Liver (tissue), 8 donors: ENCODE measurements at regions not wholly inside any gene's neighbourhood (a gene's known extent, or its start where the extent isn't known, plus 50 kb on each side); places are given as distances from the start of the nearest gene placed in this dataset.

Experiments
- DNase-seq: peaks from one replicate; pipeline ENCODE4 v3.0.0-alpha.2; 2017; ENCODE audit warnings: low spot score
- H3K27ac ChIP-seq, 2 donors: one replicate each; pipeline ENCODE4 v1.7.0; 2013; ENCODE audit warnings: inconsistent platforms in 2 of 2, low read length in 2 of 2, control low read depth in 1 of 2, low read depth in 1 of 2, mild to moderate bottlenecking in 1 of 2
- H3K27me3 ChIP-seq, 4 donors: one replicate each; pipeline versions ENCODE4 v1.6.1 to v1.7.0; 2013; ENCODE audit warnings: low read length in 3 of 4, inconsistent platforms in 1 of 4, mild to moderate bottlenecking in 1 of 4, moderate library complexity in 1 of 4; ENCODE audit not compliant: control insufficient read depth in 4 of 4, insufficient read depth in 4 of 4
- H3K36me3 ChIP-seq, 4 donors: one replicate each; pipeline versions ENCODE4 v1.6.1 to v1.7.0; 2013; ENCODE audit warnings: low read length in 3 of 4, mild to moderate bottlenecking in 3 of 4, low read depth in 1 of 4, moderate library complexity in 1 of 4; ENCODE audit not compliant: control insufficient read depth in 4 of 4, insufficient read depth in 3 of 4
- H3K4me1 ChIP-seq, 4 donors: one replicate each; pipeline versions ENCODE4 v1.6.1 to v1.7.0; 2013; ENCODE audit warnings: low read length in 3 of 4, mild to moderate bottlenecking in 3 of 4, moderate library complexity in 1 of 4; ENCODE audit not compliant: control insufficient read depth in 4 of 4, insufficient read depth in 4 of 4
- H3K4me3 ChIP-seq, 3 donors: one replicate each; pipeline versions ENCODE4 v1.6.1 to v1.7.0; 2013; ENCODE audit warnings: low read length in 3 of 3, control low read depth in 1 of 3, low read depth in 1 of 3, mild to moderate bottlenecking in 1 of 3
- H3K9ac ChIP-seq, 2 donors: one replicate each; pipeline ENCODE4 v1.7.0; 2013; ENCODE audit warnings: low read length in 2 of 2, mild to moderate bottlenecking in 2 of 2, moderate library complexity in 2 of 2, control low read depth in 1 of 2, low read depth in 1 of 2
- H3K9me3 ChIP-seq, 4 donors: one replicate each; pipeline versions ENCODE4 v1.6.1 to v1.7.0; 2013; ENCODE audit warnings: low read length in 3 of 4; ENCODE audit not compliant: control insufficient read depth in 4 of 4
- ATF3 ChIP-seq: IDR thresholded peaks from 2 replicates; pipeline ENCODE4 v1.6.1; 2016; ENCODE audit warnings: antibody characterized with exemption
- CTCF ChIP-seq: fragments of 150-350 bp; IDR thresholded peaks from 2 replicates; pipeline ENCODE4 v1.5.1; 2017; ENCODE audit warnings: improper control_type of control experiment, low read depth, low read length; ENCODE audit not compliant: missing input control
- EGR1 ChIP-seq, 2 donors: IDR thresholded peaks; 2 replicates each; pipeline ENCODE4 v1.6.1; 2016 to 2018; ENCODE audit warnings: antibody characterized with exemption in 2 of 2, low read depth in 2 of 2
- FOXA1 ChIP-seq: IDR thresholded peaks from 2 replicates; pipeline ENCODE4 v1.6.1; 2016; ENCODE audit warnings: antibody characterized with exemption
- FOXA2 ChIP-seq: IDR thresholded peaks from 2 replicates; pipeline ENCODE4 v1.6.1; 2016; ENCODE audit warnings: antibody characterized with exemption
- GABPA ChIP-seq, 2 donors: IDR thresholded peaks in 1 of 2; conservative IDR thresholded peaks in 1 of 2; 2 replicates each; pipeline ENCODE4 v1.6.1; 2016; ENCODE audit warnings: antibody characterized with exemption in 2 of 2, mild to moderate bottlenecking in 1 of 2, moderate library complexity in 1 of 2
- HNF4A ChIP-seq, 2 donors: conservative IDR thresholded peaks; 2 replicates each; pipeline ENCODE4 v1.6.1; 2016; ENCODE audit warnings: antibody characterized with exemption in 2 of 2, mild to moderate bottlenecking in 2 of 2
- HNF4G ChIP-seq: IDR thresholded peaks from 2 replicates; pipeline ENCODE4 v1.6.1; 2016; ENCODE audit warnings: antibody characterized with exemption
- JUND ChIP-seq, 2 donors: IDR thresholded peaks; 2 replicates each; pipeline ENCODE4 v1.6.1; 2016; ENCODE audit warnings: antibody characterized with exemption in 2 of 2
- MAX ChIP-seq: IDR thresholded peaks from 2 replicates; pipeline ENCODE4 v1.6.1; 2016; ENCODE audit warnings: antibody characterized with exemption
- NR2F2 ChIP-seq: IDR thresholded peaks from 2 replicates; pipeline ENCODE4 v1.6.1; 2016; ENCODE audit warnings: antibody characterized with exemption
- RAD21 ChIP-seq, 2 donors: IDR thresholded peaks; 2 replicates each; pipeline ENCODE4 v1.6.1; 2016; ENCODE audit warnings: antibody characterized with exemption in 2 of 2, mild to moderate bottlenecking in 2 of 2
- REST ChIP-seq: IDR thresholded peaks from 2 replicates; pipeline ENCODE4 v1.6.1; 2016; ENCODE audit warnings: antibody characterized with exemption, mild to moderate bottlenecking
- RXRA ChIP-seq, 2 donors: IDR thresholded peaks; 2 replicates each; pipeline ENCODE4 v1.6.1; 2017 to 2018; ENCODE audit warnings: antibody characterized with exemption in 2 of 2, mild to moderate bottlenecking in 1 of 2
- SP1 ChIP-seq: IDR thresholded peaks from 2 replicates; pipeline ENCODE4 v1.6.1; 2018; ENCODE audit warnings: antibody characterized with exemption, mild to moderate bottlenecking
- TAF1 ChIP-seq: conservative IDR thresholded peaks from 2 replicates; pipeline ENCODE4 v1.6.1; 2016; ENCODE audit warnings: antibody characterized with exemption, mild to moderate bottlenecking
- YY1 ChIP-seq: IDR thresholded peaks from 2 replicates; pipeline ENCODE4 v1.6.1; 2016; ENCODE audit warnings: antibody characterized with exemption, mild to moderate bottlenecking
- ZBTB33 ChIP-seq: IDR thresholded peaks from 2 replicates; pipeline ENCODE4 v1.6.1; 2016; ENCODE audit warnings: antibody characterized with exemption
- WGBS: extraction: QIAGEN DNeasy Blood & Tissue Kit; methylation state at CpG from one replicate; pipeline ENCODE4 v1.1.7; 2013; 5-methylcytosine and 5-hydroxymethylcytosine counted together
- donor health status: healthy.
- donor health status: healthy.
- donor health status: healthy.
- donor health status: healthy.
- donor health status: healthy.

GRCh38 chr4:128501239-128501638, 213.6 kb upstream of the PGRMC2 start:
- WGBS, result 99% methylated on average over 3 of the region's 3 CpGs
- DNase-seq, result no peak
- Histone ChIP-seq H3K4me1 (no peaks in the 10 kb centered on the region), H3K36me3 (no peaks in the 10 kb centered on the region), H3K4me3 (no peak overlapping the region), H3K27ac (no peak overlapping the region), H3K27me3 (no peaks in the 10 kb centered on the region), H3K9ac (no peak overlapping the region), H3K9me3 (peaks cover 0 to 2% (median 0%) of the 10 kb centered on the region in 4 donors)
- TF ChIP-seq TAF1 (no peak), NR2F2 (no peak), MAX (no peak), ZBTB33 (no peak), SP1 (no peak)

GRCh38 chr4:128488055-128488705, 200.6 kb upstream of the PGRMC2 start:
- no peak for DNase-seq
- H3K4me1 ChIP-seq, result peaks cover 0 to 13% (median 8%) of the 10 kb centered on the region in 4 donors
- TF ChIP-seq HNF4G, result peak; percentile 27
- TF ChIP-seq CTCF, result peak; percentile 8
- no peak for TF ChIP-seq YY1
- TF ChIP-seq EGR1 (IDR thresholded peaks at IDR 0.05; ENCODE audit: low read depth in 2 of 2), result peak in 1 of 2 donors; percentile 46
- TF ChIP-seq TAF1, result no peak
- TF ChIP-seq HNF4A (conservative IDR thresholded peaks at IDR 0.05), result peak; percentile 91 to 94
- TF ChIP-seq RXRA (IDR thresholded peaks at IDR 0.05), result peak; percentile 77 to 80
- TF ChIP-seq NR2F2, result no peak
- TF ChIP-seq ATF3, result no peak
- TF ChIP-seq RAD21 (IDR thresholded peaks at IDR 0.05), result peak; percentile 24 to 59
- TF ChIP-seq JUND (IDR thresholded peaks at IDR 0.05), result peak in 1 of 2 donors; percentile 69
- no peak for TF ChIP-seq ZBTB33
- no peak for TF ChIP-seq REST
- TF ChIP-seq MAX, result peak; percentile 44
- no peak for TF ChIP-seq GABPA (IDR thresholded peaks at IDR 0.05 in 1 of 2, conservative IDR thresholded peaks at IDR 0.05 in 1 of 2)
- TF ChIP-seq FOXA1, result no peak
- no peak for TF ChIP-seq FOXA2
- peak; percentile 39 for TF ChIP-seq SP1
- no peak overlapping the region for H3K4me3 ChIP-seq
- no peak overlapping the region for H3K27ac ChIP-seq
- no peaks in the 10 kb centered on the region for H3K9me3 ChIP-seq
- H3K36me3 ChIP-seq, result no peaks in the 10 kb centered on the region
- 44% methylated on average over 3 of the region's 3 CpGs for WGBS
- no peaks in the 10 kb centered on the region for H3K27me3 ChIP-seq
- H3K9ac ChIP-seq, result no peak overlapping the region
